K562 (cell line): ENCODE measurements at regions not wholly inside any gene's neighbourhood (a gene's known extent, or its start where the extent isn't known, plus 50 kb on each side); places are given as distances from the start of the nearest gene placed in this dataset.

ENCODE experiments used
- ATAC-seq: fragments of 200-7000 bp; cut with Tn5 transposase; 3 replicates; pipeline ENCODE4 v1.9.1; 2020; ENCODE audit warnings: moderate library complexity
- BruUV-seq: library from RNA; stranded (reverse); fragments of 400-500 nt; replicated peaks from 2 replicates; lab custom pipeline; 2021; lab: Mats Ljungman, UMichigan
- CTCF ChIA-PET: fragments of 300-600 bp; formaldehyde crosslinking; extraction: SDS; loops from one replicate; lab custom pipeline; 2021; ENCODE audit warnings: low intra/inter-chr PET ratio; lab: Yijun Ruan, JAX
- POLR2A ChIA-PET: fragments of 300-600, 350-650 bp; sonication (Branson Sonifier 250); formaldehyde crosslinking; extraction: SDS; loops from one replicate; lab custom pipeline; 2021; ENCODE audit warnings: antibody characterized with exemption, inconsistent platforms; lab: Yijun Ruan, JAX
- DNase-seq, 4 experiments: peaks; one replicate each; pipeline versions ENCODE4 v3.0.0 to v3.0.0-alpha.2; 2011 to 2018; ENCODE audit warnings: low spot score in 3 of 4, mixed read lengths in 3 of 4; ENCODE audit errors: extremely low read depth in 1 of 4
- FAIRE-seq: peaks from 2 replicates; lab custom pipeline; 2011; peaks lifted over from hg19 to GRCh38; lab: Jason Lieb, UNC
- H2AFZ ChIP-seq: 2 replicates; pipeline ENCODE4 v1.6.0; 2011; ENCODE audit warnings: low read depth, low read length, control low read depth, inconsistent platforms
- H3K27ac ChIP-seq: fragments of 200-600 bp; 3 replicates; pipeline ENCODE4 v1.8.0; 2011; ENCODE audit warnings: low read depth, mild to moderate bottlenecking, control low read depth, inconsistent platforms, low read length, moderate library complexity, mixed read lengths; ENCODE audit errors: extremely low read depth
- H3K27me3 ChIP-seq, 2 experiments: fragments of 300-600 bp in 1 of 2; 2 replicates in 1 of 2; 3 replicates in 1 of 2; pipeline versions ENCODE4 v1.6.0 to v1.8.0; 2011; ENCODE audit warnings: inconsistent platforms in 2 of 2, low read length in 2 of 2, mild to moderate bottlenecking in 1 of 2, mixed read lengths in 1 of 2, moderate library complexity in 1 of 2; ENCODE audit not compliant: control insufficient read depth in 2 of 2, insufficient read depth in 2 of 2
- H3K36me3 ChIP-seq: fragments of 300-600 bp; 3 replicates; pipeline ENCODE4 v1.8.0; 2011; ENCODE audit warnings: mild to moderate bottlenecking, low read length, inconsistent platforms; ENCODE audit not compliant: control insufficient read depth, insufficient read depth
- H3K4me1 ChIP-seq, 2 experiments: fragments of 200-600 bp in 1 of 2; replicated peaks in 1 of 2; 2 replicates in 1 of 2; 3 replicates in 1 of 2; pipeline versions ENCODE4 v1.5.1 to v1.8.0; 2011; ENCODE audit warnings: inconsistent platforms in 2 of 2, low read length in 2 of 2, mild to moderate bottlenecking in 1 of 2, mixed read lengths in 1 of 2, moderate library complexity in 1 of 2; ENCODE audit not compliant: control insufficient read depth in 2 of 2, insufficient read depth in 2 of 2
- H3K4me2 ChIP-seq: 2 replicates; pipeline ENCODE4 v1.6.1; 2011; ENCODE audit warnings: low read length, control low read depth, inconsistent platforms, mixed read lengths; ENCODE audit not compliant: insufficient read depth
- H3K4me3 ChIP-seq: fragments of 200-600 bp; sonication (generic), shearing (Covaris generic); 2 replicates; pipeline ENCODE4 v1.5.1; 2016; ENCODE audit warnings: control low read depth, inconsistent platforms
- H3K79me2 ChIP-seq: fragments of 200-600 bp; 3 replicates; pipeline ENCODE4 v1.8.0; 2011; ENCODE audit warnings: low read length, inconsistent platforms; ENCODE audit not compliant: control insufficient read depth, insufficient read depth
- H3K9ac ChIP-seq, 2 experiments: 2 replicates each; pipeline versions ENCODE4 v1.6.0 to v1.6.1; 2011; ENCODE audit warnings: low read depth in 2 of 2, low read length in 2 of 2, control low read depth in 1 of 2, inconsistent platforms in 1 of 2, mild to moderate bottlenecking in 1 of 2, mixed read lengths in 1 of 2; ENCODE audit not compliant: insufficient read depth in 1 of 2
- H3K9me1 ChIP-seq: one replicate; pipeline ENCODE4 v1.6.0; 2011; ENCODE audit warnings: inconsistent platforms, mild to moderate bottlenecking, low read length, moderate library complexity; ENCODE audit not compliant: control insufficient read depth, insufficient read depth
- H3K9me3 ChIP-seq: replicated peaks from 2 replicates; pipeline ENCODE4 v1.5.1; 2011; ENCODE audit warnings: low read depth, low read length, inconsistent platforms; ENCODE audit not compliant: control insufficient read depth, insufficient read depth
- H4K20me1 ChIP-seq: replicated peaks from 2 replicates; pipeline ENCODE4 v1.6.1; 2011; ENCODE audit warnings: low read length, inconsistent platforms, mixed read lengths; ENCODE audit not compliant: control insufficient read depth, insufficient read depth
- CBFB ChIP-seq: sonication (generic); formaldehyde crosslinking; IDR thresholded peaks from 2 replicates; pipeline ENCODE4 v1.4.0; 2020; ENCODE audit warnings: mild to moderate bottlenecking, missing genetic modification reagents
- ETV5 ChIP-seq: sonication (generic); formaldehyde crosslinking; IDR thresholded peaks from 2 replicates; pipeline ENCODE4 v1.4.0; 2020; ENCODE audit warnings: low read depth, mild to moderate bottlenecking, missing genetic modification reagents
- GATAD2B ChIP-seq: fragments of 450-650 bp; IDR thresholded peaks from 2 replicates; pipeline ENCODE4 v1.6.1; 2017; ENCODE audit warnings: mild to moderate bottlenecking, borderline replicate concordance
- POLR2B ChIP-seq: fragments of 450-650 bp; IDR thresholded peaks from 2 replicates; pipeline ENCODE4 v1.6.1; 2018; ENCODE audit warnings: low read depth; ENCODE audit not compliant: partially characterized antibody
- RBM39 ChIP-seq: fragments of 200-400 bp; formaldehyde crosslinking; optimal IDR thresholded peaks from 2 replicates; pipeline ENCODE3; 2018; ENCODE audit warnings: low read depth, low read length
- ZBTB7A ChIP-seq: IDR thresholded peaks from 2 replicates; pipeline ENCODE4 v1.6.1; 2011; ENCODE audit warnings: low read depth, mild to moderate bottlenecking, low read length, moderate library complexity, borderline replicate concordance; ENCODE audit not compliant: control insufficient read depth
- ZFP36 ChIP-seq: fragments of 150-350 bp; IDR thresholded peaks from 2 replicates; pipeline ENCODE4 v1.6.1; 2018; ENCODE audit warnings: low read length, low read depth; ENCODE audit not compliant: partially characterized antibody
- ZNF217 ChIP-seq: sonication (generic); formaldehyde crosslinking; IDR thresholded peaks from 2 replicates; pipeline ENCODE4 v1.8.0; 2022; ENCODE audit warnings: mild to moderate bottlenecking, missing genetic modification reagents
- ZNF239 ChIP-seq: fragments of 250-450 bp; sonication (Bioruptor Pico); IDR thresholded peaks from 2 replicates; pipeline ENCODE4 v1.4.0; 2020; ENCODE audit warnings: mild to moderate bottlenecking
- ZNF282 ChIP-seq: sonication (generic); formaldehyde crosslinking; IDR thresholded peaks from 2 replicates; pipeline ENCODE4 v1.8.1; 2023; ENCODE audit warnings: missing genetic modification reagents
- ZNF395 ChIP-seq: fragments of 200-800 bp; sonication (Bioruptor generic); IDR thresholded peaks from 2 replicates; pipeline ENCODE4 v1.6.1; 2017; ENCODE audit warnings: missing genetic modification characterization, missing compliant biosample characterization
- ZNF655 ChIP-seq: fragments of 250-450 bp; sonication (Bioruptor Pico); IDR thresholded peaks from 2 replicates; pipeline ENCODE4 v1.5.0; 2021
- ZNF778 ChIP-seq: fragments of 450-650 bp; formaldehyde crosslinking; IDR thresholded peaks from 2 replicates; pipeline ENCODE4 v1.4.0; 2020; ENCODE audit warnings: mild to moderate bottlenecking, moderate library complexity
- ZNF780A ChIP-seq: fragments of 250-450 bp; sonication (Bioruptor Pico); IDR thresholded peaks from 2 replicates; pipeline ENCODE4 v1.5.0; 2021; ENCODE audit warnings: mild to moderate bottlenecking
- WGBS: fragments of 100-300 bp; shearing (Covaris generic); methylation state at CpG from one replicate; pipeline ENCODE4 v1.1.6; 2016; ENCODE audit warnings: low coverage, mixed read lengths; ENCODE audit not compliant: insufficient coverage; ENCODE audit errors: missing lambda C conversion rate; 5-methylcytosine and 5-hydroxymethylcytosine counted together
- in situ Hi-C: fragments of 300-500 bp; cut with MboI; formaldehyde crosslinking; loops from 4 replicates; pipeline ENCODE4 v1.15.0; 2018; ENCODE audit warnings: inconsistent platforms, mixed read lengths
- intact Hi-C: fragments of 100-400 bp; cut with micrococcal nuclease; formaldehyde crosslinking; loops from 2 replicates; pipeline ENCODE4 v1.14.2; 2022

GRCh38 chr17:52536489-52536888 is 378.0 kb upstream of the CA10 start:
- no peaks in the 10 kb centered on the region for H4K20me1 ChIP-seq
- no TSS peak for BruUV-seq
- CTCF ChIA-PET, result no interaction called here
- no peak overlapping the region for H2AFZ ChIP-seq
- ATAC-seq, result no peak
- no peak overlapping the region for H3K9ac ChIP-seq
- no peaks in the 10 kb centered on the region for H3K4me1 ChIP-seq
- WGBS, result 2% methylated on average over 4 of the region's 4 CpGs
- H3K9me1 ChIP-seq, result no peaks in the 10 kb centered on the region
- DNase-seq, result no peak
- no peaks in the 10 kb centered on the region for H3K79me2 ChIP-seq
- no peaks in the 10 kb centered on the region for H3K27me3 ChIP-seq
- no peaks in the 10 kb centered on the region for H3K36me3 ChIP-seq
- POLR2A ChIA-PET, result no interaction called here
- in situ Hi-C loops, result no loop called here
- 0 out of 2 replicates have a peak, but pooled peaks cover 2% of the 10 kb centered on the region for H3K9me3 ChIP-seq
- intact Hi-C loops, result no loop called here
- no peak overlapping the region for H3K4me3 ChIP-seq
- no peak overlapping the region for H3K4me2 ChIP-seq
- no peak overlapping the region for H3K27ac ChIP-seq
- FAIRE-seq, result no peak
- TF ChIP-seq ZNF282 (CRISPR knock-in tag) (no peak), ZNF239 (no peak), ETV5 (no peak), ZNF778 (CRISPR knock-in tag) (no peak), CBFB (CRISPR knock-in tag) (no peak), ZFP36 (no peak), ZNF217 (CRISPR knock-in tag) (no peak), ZNF655 (CRISPR knock-in tag) (no peak), RBM39 (no peak), GATAD2B (no peak), POLR2B (no peak), ZNF395 (CRISPR knock-in tag) (no peak), ZBTB7A (no peak), ZNF780A (no peak)
